Fibroblast of villous mesenchyme (primary cell): ENCODE measurements at regions not wholly inside any gene's neighbourhood (a gene's known extent, or its start where the extent isn't known, plus 50 kb on each side); places are given as distances from the start of the nearest gene placed in this dataset.
A peak's percentile ranks its signal among the peaks of the same experiment; 100 is the strongest.

ENCODE experiments used
- DNase-seq: peaks from one replicate; pipeline ENCODE4 v3.0.0-alpha.2; 2010; ENCODE audit warnings: low read depth
- H3K4me3 ChIP-seq: 2 replicates; pipeline ENCODE4 v1.5.1; 2011; ENCODE audit warnings: low read depth, mild to moderate bottlenecking, low read length
- CTCF ChIP-seq: IDR thresholded peaks from 2 replicates; pipeline ENCODE4 v1.5.1; 2012; ENCODE audit warnings: low read depth, mild to moderate bottlenecking, low read length; ENCODE audit not compliant: insufficient read depth

GRCh38 chr1:60963167-60963940 lies 119.0 kb upstream of the NFIA start:
- H3K4me3 ChIP-seq = no peak overlapping the region
- DNase-seq = no peak
- TF ChIP-seq CTCF = no peak

DNA sequence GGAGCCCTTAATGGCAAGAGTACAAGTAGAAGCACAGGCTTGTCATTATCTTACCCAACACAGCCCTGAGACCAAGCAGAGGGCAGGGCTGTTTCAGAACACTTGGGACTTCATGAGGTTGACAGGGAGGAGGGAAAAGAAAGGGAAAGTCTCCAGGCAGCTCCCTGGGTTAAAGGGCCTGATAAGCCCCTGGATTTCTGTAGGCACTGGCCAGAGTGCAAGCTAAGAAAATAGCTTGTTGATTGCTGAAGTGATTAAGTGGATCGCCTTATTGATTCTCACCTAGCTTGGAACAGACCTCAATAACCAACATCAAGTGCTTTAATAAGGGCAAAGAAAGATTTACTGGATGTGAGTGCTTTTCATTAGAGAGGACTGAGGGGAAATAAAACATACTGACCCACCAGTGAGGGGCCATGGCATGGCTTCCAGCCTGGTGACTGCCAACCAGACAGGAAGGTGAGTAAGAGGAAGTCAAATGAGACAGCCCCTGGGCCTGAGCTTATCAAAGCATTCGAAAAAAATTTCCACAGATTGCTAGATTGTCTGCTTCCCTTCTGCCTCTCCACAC lies 121.4 kb upstream of the NFIA start:
- peak; percentile 8 for DNase-seq
- no peak for TF ChIP-seq CTCF
- no peak overlapping the region for H3K4me3 ChIP-seq

DNA sequence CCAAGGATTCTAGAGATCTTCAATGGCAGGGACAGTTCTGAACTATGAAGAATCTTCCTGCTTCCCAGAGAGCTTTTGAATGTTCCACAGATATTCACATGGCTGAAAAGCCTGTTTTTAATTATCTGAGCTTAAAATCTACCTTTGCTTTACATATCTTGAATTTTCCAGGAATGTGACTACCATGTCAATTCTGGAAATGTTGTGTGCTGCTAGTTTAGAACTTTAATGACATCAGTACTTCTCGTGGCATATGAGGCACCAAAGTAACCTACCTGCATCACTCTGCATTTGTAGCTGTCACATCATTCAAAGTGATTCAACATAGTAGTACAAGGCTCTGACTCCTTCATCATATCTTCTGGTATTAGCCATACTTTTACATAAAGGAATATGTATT lies 122.7 kb upstream of the NFIA start:
- DNase-seq = no peak
- H3K4me3 ChIP-seq = no peak overlapping the region
- no peak for TF ChIP-seq CTCF

GRCh38 chr1:60958001-60958400 lies 124.4 kb upstream of the NFIA start:
- DNase-seq = no peak
- no peak for TF ChIP-seq CTCF
- H3K4me3 ChIP-seq = no peak overlapping the region

DNA sequence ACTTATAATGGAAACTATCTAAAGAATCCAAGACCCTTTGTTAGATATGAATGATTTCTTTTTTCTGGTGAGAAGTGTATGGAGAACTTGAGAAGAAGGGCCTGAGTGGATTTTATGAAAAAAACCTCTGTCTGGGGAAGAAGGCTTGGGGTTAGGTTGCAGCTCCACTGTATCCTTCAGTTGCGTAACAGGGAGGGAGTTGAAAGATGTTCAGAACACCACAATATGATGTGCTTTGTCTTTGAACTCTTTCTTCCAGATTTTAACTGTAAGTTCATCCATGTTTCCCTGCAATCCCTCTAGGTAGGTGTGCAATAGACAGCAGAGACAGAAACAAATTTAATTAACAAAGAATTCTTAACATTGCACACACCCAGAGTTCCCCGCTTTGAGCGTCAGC lies 125.8 kb upstream of the NFIA start:
- no peak overlapping the region for H3K4me3 ChIP-seq
- TF ChIP-seq CTCF = no peak
- no peak for DNase-seq

GRCh38 chr1:60952612-60953111 lies 129.7 kb upstream of the NFIA start:
- no peak for TF ChIP-seq CTCF
- H3K4me3 ChIP-seq = no peak overlapping the region
- DNase-seq = no peak
